NCI-H2107 (cell line): ENCODE measurements at regions not wholly inside any gene's neighbourhood (a gene's known extent, or its start where the extent isn't known, plus 50 kb on each side); places are given as distances from the start of the nearest gene placed in this dataset.
A peak's percentile ranks its signal among the peaks of the same experiment; 100 is the strongest.
"Not testable (repeated sequence)": the region's sequence is repeated elsewhere in the genome, so short reads cannot be mapped to it uniquely, and the experiment has no call there.

Experiments used
- DNase-seq: peaks from one replicate; lab custom pipeline; 2025; lab: John Stamatoyannopoulos, UW

- no peak for DNase-seq
These were observed 54.2 kb upstream of the NFIA start for GRCh38 chr1:61028136-61028535.

- not testable (repeated sequence) for DNase-seq
These were observed 64.3 kb upstream of the NFIA start for GRCh38 chr1:61018068-61018467.

GRCh38 chr1:61017651-61018050 lies 64.7 kb upstream of the NFIA start:
- no peak for DNase-seq

- DNase-seq, result no peak
These were observed 68.3 kb upstream of the NFIA start for GRCh38 chr1:61013946-61014667.

GRCh38 chr1:61013189-61013945 lies 69.0 kb upstream of the NFIA start:
- no peak for DNase-seq

- DNase-seq, result no peak
These were observed 70.0 kb upstream of the NFIA start for GRCh38 chr1:61012341-61012761.

GRCh38 chr1:61011561-61012263 lies 70.6 kb upstream of the NFIA start:
- DNase-seq, result peak; percentile 59

- no peak for DNase-seq
These were observed 74.6 kb upstream of the NFIA start for GRCh38 chr1:61007534-61008364.

GRCh38 chr1:61005614-61006580 lies 76.5 kb upstream of the NFIA start:
- DNase-seq, result no peak

- DNase-seq, result no peak
These were observed 77.9 kb upstream of the NFIA start for GRCh38 chr1:61004262-61005003.

- no peak for DNase-seq
These were observed 82.0 kb upstream of the NFIA start for GRCh38 chr1:61000327-61000726.

- no peak for DNase-seq
These were observed 83.6 kb upstream of the NFIA start for GRCh38 chr1:60998786-60999185.

GRCh38 chr1:60994828-60995492 lies 87.4 kb upstream of the NFIA start:
- no peak for DNase-seq

- no peak for DNase-seq
These were observed 88.0 kb upstream of the NFIA start for GRCh38 chr1:60994369-60994768.

- DNase-seq, result no peak
These were observed 90.2 kb upstream of the NFIA start for GRCh38 chr1:60992165-60992564.

- no peak for DNase-seq
These were observed 91.7 kb upstream of the NFIA start for GRCh38 chr1:60990714-60991090.

GRCh38 chr1:60989749-60990713 lies 92.3 kb upstream of the NFIA start:
- DNase-seq, result no peak

GRCh38 chr1:60988891-60989290 lies 93.5 kb upstream of the NFIA start:
- DNase-seq, result no peak
